ENCODE measurements at regions not wholly inside any gene's neighbourhood (a gene's known extent, or its start where the extent isn't known, plus 50 kb on each side); places are given as distances from the start of the nearest gene placed in this dataset.

GRCh38 chr22:25465949-25466348 is 98.5 kb upstream of the GRK3 start:
- Histone ChIP-seq H3K4me1 (ENCODE audit: low read depth) (no peaks in the 10 kb centered on the region), H3K9me3 (no peaks in the 10 kb centered on the region), H3K36me3 (ENCODE audit: low read depth) (no peaks in the 10 kb centered on the region), H3K4me3 (no peak overlapping the region)
- no peak for DNase-seq
- no peak for TF ChIP-seq CTCF (IDR thresholded peaks at IDR 0.05)
- intact Hi-C loops (cut with DNase I, micrococcal nuclease): loop anchor here (10.0 kb wide), 1 partner anchor 309 kb away; no protein-coding TSS in a partner anchor
- no peak for ATAC-seq

- Histone ChIP-seq H3K4me3 (no peak overlapping the region), H3K4me1 (ENCODE audit: low read depth) (no peaks in the 10 kb centered on the region), H3K36me3 (ENCODE audit: low read depth) (no peaks in the 10 kb centered on the region), H3K9me3 (no peaks in the 10 kb centered on the region)
- ATAC-seq (no peak), DNase-seq (no peak)
- no peak for TF ChIP-seq CTCF (IDR thresholded peaks at IDR 0.05)
- intact Hi-C loops (cut with DNase I, micrococcal nuclease): no loop called here
These were observed 92.1 kb upstream of the GRK3 start for GRCh38 chr22:25472382-25472781.

- DNase-seq: no peak
- ATAC-seq: no peak
- Histone ChIP-seq H3K9me3 (no peaks in the 10 kb centered on the region), H3K4me1 (ENCODE audit: low read depth) (no peaks in the 10 kb centered on the region), H3K4me3 (no peak overlapping the region), H3K36me3 (ENCODE audit: low read depth) (no peaks in the 10 kb centered on the region)
- no peak for TF ChIP-seq CTCF (IDR thresholded peaks at IDR 0.05)
- intact Hi-C loops (cut with DNase I, micrococcal nuclease): no loop called here
These were observed 89.0 kb upstream of the GRK3 start for GRCh38 chr22:25475257-25476022.

- no peak overlapping the region for H3K4me3 ChIP-seq
- no peaks in the 10 kb centered on the region for H3K36me3 ChIP-seq (ENCODE audit: low read depth)
- intact Hi-C loops (cut with DNase I, micrococcal nuclease): no loop called here
- H3K4me1 ChIP-seq (ENCODE audit: low read depth): no peaks in the 10 kb centered on the region
- ATAC-seq (no peak), DNase-seq (no peak)
- no peak for TF ChIP-seq CTCF (IDR thresholded peaks at IDR 0.05)
- H3K9me3 ChIP-seq: no peaks in the 10 kb centered on the region
These were observed 87.1 kb upstream of the GRK3 start for GRCh38 chr22:25477358-25477757.

- TF ChIP-seq CTCF (IDR thresholded peaks at IDR 0.05): no peak
- intact Hi-C loops (cut with DNase I, micrococcal nuclease): no loop called here
- DNase-seq: no peak
- Histone ChIP-seq H3K36me3 (ENCODE audit: low read depth) (no peaks in the 10 kb centered on the region), H3K4me3 (no peak overlapping the region), H3K9me3 (no peaks in the 10 kb centered on the region), H3K4me1 (ENCODE audit: low read depth) (no peaks in the 10 kb centered on the region)
- no peak for ATAC-seq
These were observed 86.4 kb upstream of the GRK3 start for GRCh38 chr22:25478111-25478510.

Data from mucosa of descending colon (tissue), 3 donors.